ENCODE measurements at regions not wholly inside any gene's neighbourhood (a gene's known extent, or its start where the extent isn't known, plus 50 kb on each side); places are given as distances from the start of the nearest gene placed in this dataset.

GRCh38 chr10:10043083-10043482 is 974.6 kb upstream of the CELF2 start:
- no peak overlapping the region for H3K4me2 ChIP-seq (ENCODE audit: low read length)
- no peaks in the 10 kb centered on the region for H3K4me1 ChIP-seq (ENCODE audit: insufficient read depth, low read length)
- no peak overlapping the region for H3K9ac ChIP-seq (ENCODE audit: low read length)
- Mint-ChIP-seq H3K9me3 (ENCODE audit: unreplicated experiment) (no peaks in the 10 kb centered on the region), H3K36me3 (ENCODE audit: low read depth, unreplicated experiment) (no peaks in the 10 kb centered on the region), H3K4me3 (ENCODE audit: unreplicated experiment) (no peak overlapping the region), H3K4me1 (ENCODE audit: low read depth, unreplicated experiment) (no peaks in the 10 kb centered on the region), H3K27me3 (ENCODE audit: low read depth, unreplicated experiment) (no peaks in the 10 kb centered on the region), H3K27ac (ENCODE audit: unreplicated experiment) (no peak overlapping the region)
- no peaks in the 10 kb centered on the region for H3K9me3 ChIP-seq (ENCODE audit: insufficient read depth, low read depth, low read length)
- no peak overlapping the region for H3K27ac ChIP-seq (ENCODE audit: low read depth, low read length)
- H3K36me3 ChIP-seq (ENCODE audit: insufficient read depth, low read length), result no peaks in the 10 kb centered on the region
- H2AFZ ChIP-seq (ENCODE audit: low read depth, low read length), result no peak overlapping the region
- H3K27me3 ChIP-seq (ENCODE audit: insufficient read depth, low read length), result no peaks in the 10 kb centered on the region
- no peak overlapping the region for H3K4me3 ChIP-seq (ENCODE audit: insufficient read depth, low read depth, low read length)
- FAIRE-seq, result no peak
- DNase-seq (ENCODE audit: low read depth), result no peak
- TF ChIP-seq CTCF (IDR thresholded peaks at IDR 0.05; ENCODE audit: insufficient read depth, low read depth, low read length), result no peak
- TF ChIP-seq EZH2 (IDR thresholded peaks at IDR 0.05; ENCODE audit: insufficient read depth, low read length), result no peak
- no peaks in the 10 kb centered on the region for H3K79me2 ChIP-seq (ENCODE audit: insufficient read depth, low read length)
- no peaks in the 10 kb centered on the region for H4K20me1 ChIP-seq (ENCODE audit: insufficient read depth, low read length)

- Mint-ChIP-seq H3K36me3 (ENCODE audit: low read depth, unreplicated experiment) (no peaks in the 10 kb centered on the region), H3K27me3 (ENCODE audit: low read depth, unreplicated experiment) (no peaks in the 10 kb centered on the region), H3K4me1 (ENCODE audit: low read depth, unreplicated experiment) (no peaks in the 10 kb centered on the region), H3K4me3 (ENCODE audit: unreplicated experiment) (no peak overlapping the region), H3K9me3 (ENCODE audit: unreplicated experiment) (no peaks in the 10 kb centered on the region), H3K27ac (ENCODE audit: unreplicated experiment) (no peak overlapping the region)
- Histone ChIP-seq H3K36me3 (ENCODE audit: insufficient read depth, low read length) (no peaks in the 10 kb centered on the region), H3K4me2 (ENCODE audit: low read length) (no peak overlapping the region), H3K9me3 (ENCODE audit: insufficient read depth, low read depth, low read length) (no peaks in the 10 kb centered on the region), H2AFZ (ENCODE audit: low read depth, low read length) (no peak overlapping the region), H3K27ac (ENCODE audit: low read depth, low read length) (no peak overlapping the region), H3K4me1 (ENCODE audit: insufficient read depth, low read length) (no peaks in the 10 kb centered on the region), H3K79me2 (ENCODE audit: insufficient read depth, low read length) (no peaks in the 10 kb centered on the region), H3K4me3 (ENCODE audit: insufficient read depth, low read depth, low read length) (no peak overlapping the region), H3K9ac (ENCODE audit: low read length) (no peak overlapping the region), H3K27me3 (ENCODE audit: insufficient read depth, low read length) (no peaks in the 10 kb centered on the region), H4K20me1 (ENCODE audit: insufficient read depth, low read length) (no peaks in the 10 kb centered on the region)
- DNase-seq (ENCODE audit: low read depth) (no peak), FAIRE-seq (no peak)
- TF ChIP-seq EZH2 (IDR thresholded peaks at IDR 0.05; ENCODE audit: insufficient read depth, low read length), result no peak
- TF ChIP-seq CTCF (IDR thresholded peaks at IDR 0.05; ENCODE audit: insufficient read depth, low read depth, low read length), result no peak
These were observed 972.5 kb upstream of the CELF2 start for GRCh38 chr10:10044922-10045764.

- H3K36me3 Mint-ChIP-seq (ENCODE audit: low read depth, unreplicated experiment), result no peaks in the 10 kb centered on the region
- Histone ChIP-seq H3K4me3 (ENCODE audit: insufficient read depth, low read depth, low read length) (no peak overlapping the region), H3K9me3 (ENCODE audit: insufficient read depth, low read depth, low read length) (no peaks in the 10 kb centered on the region), H2AFZ (ENCODE audit: low read depth, low read length) (no peak overlapping the region), H4K20me1 (ENCODE audit: insufficient read depth, low read length) (no peaks in the 10 kb centered on the region), H3K4me2 (ENCODE audit: low read length) (no peak overlapping the region), H3K79me2 (ENCODE audit: insufficient read depth, low read length) (no peaks in the 10 kb centered on the region), H3K27ac (ENCODE audit: low read depth, low read length) (no peak overlapping the region), H3K27me3 (ENCODE audit: insufficient read depth, low read length) (no peaks in the 10 kb centered on the region), H3K4me1 (ENCODE audit: insufficient read depth, low read length) (no peaks in the 10 kb centered on the region), H3K9ac (ENCODE audit: low read length) (no peak overlapping the region), H3K36me3 (ENCODE audit: insufficient read depth, low read length) (no peaks in the 10 kb centered on the region)
- no peak for TF ChIP-seq CTCF (IDR thresholded peaks at IDR 0.05; ENCODE audit: insufficient read depth, low read depth, low read length)
- TF ChIP-seq EZH2 (IDR thresholded peaks at IDR 0.05; ENCODE audit: insufficient read depth, low read length), result no peak
- H3K4me1 Mint-ChIP-seq (ENCODE audit: low read depth, unreplicated experiment), result no peaks in the 10 kb centered on the region
- no peaks in the 10 kb centered on the region for H3K27me3 Mint-ChIP-seq (ENCODE audit: low read depth, unreplicated experiment)
- DNase-seq (ENCODE audit: low read depth), result no peak
- no peak for FAIRE-seq
- no peak overlapping the region for H3K4me3 Mint-ChIP-seq (ENCODE audit: unreplicated experiment)
- no peak overlapping the region for H3K27ac Mint-ChIP-seq (ENCODE audit: unreplicated experiment)
- H3K9me3 Mint-ChIP-seq (ENCODE audit: unreplicated experiment), result no peaks in the 10 kb centered on the region
These were observed 972.0 kb upstream of the CELF2 start for GRCh38 chr10:10045765-10046028.
